ENCODE measurements at regions not wholly inside any gene's neighbourhood (a gene's known extent, or its start where the extent isn't known, plus 50 kb on each side); places are given as distances from the start of the nearest gene placed in this dataset.

- no peak for TF ChIP-seq CTCF (IDR thresholded peaks at IDR 0.05; ENCODE audit: insufficient read depth, low read depth, low read length, missing control alignments)
- H3K4me3 ChIP-seq (ENCODE audit: low read length): no peak overlapping the region
- no peak for DNase-seq (ENCODE audit: low read depth)
Measured at GRCh38 chr9:38153910-38154291, 84.9 kb upstream of the SHB start.

- H3K4me3 ChIP-seq (ENCODE audit: low read length): no peak overlapping the region
- TF ChIP-seq CTCF (IDR thresholded peaks at IDR 0.05; ENCODE audit: insufficient read depth, low read depth, low read length, missing control alignments): no peak
- DNase-seq (ENCODE audit: low read depth): no peak
Measured at GRCh38 chr9:38153152-38153909, 84.3 kb upstream of the SHB start.

- H3K4me3 ChIP-seq (ENCODE audit: low read length): no peak overlapping the region
- no peak for TF ChIP-seq CTCF (IDR thresholded peaks at IDR 0.05; ENCODE audit: insufficient read depth, low read depth, low read length, missing control alignments)
- DNase-seq (ENCODE audit: low read depth): no peak
Measured at GRCh38 chr9:38149647-38150046, 80.6 kb upstream of the SHB start.

- no peak for TF ChIP-seq CTCF (IDR thresholded peaks at IDR 0.05; ENCODE audit: insufficient read depth, low read depth, low read length, missing control alignments)
- no peak overlapping the region for H3K4me3 ChIP-seq (ENCODE audit: low read length)
- no peak for DNase-seq (ENCODE audit: low read depth)
Measured at GRCh38 chr9:38146844-38147243, 77.8 kb upstream of the SHB start.

- H3K4me3 ChIP-seq (ENCODE audit: low read length): no peak overlapping the region
- TF ChIP-seq CTCF (IDR thresholded peaks at IDR 0.05; ENCODE audit: insufficient read depth, low read depth, low read length, missing control alignments): no peak
Measured at GRCh38 chr9:38145526-38146053, 76.6 kb upstream of the SHB start.

GRCh38 chr9:38144421-38144820, 75.4 kb upstream of the SHB start:
- DNase-seq (ENCODE audit: low read depth): peak; percentile 36
- no peak overlapping the region for H3K4me3 ChIP-seq (ENCODE audit: low read length)
- no peak for TF ChIP-seq CTCF (IDR thresholded peaks at IDR 0.05; ENCODE audit: insufficient read depth, low read depth, low read length, missing control alignments)

More at GRCh38 chr9:38145526-38146053, 76.6 kb upstream of the SHB start:
- DNase-seq (ENCODE audit: low read depth): no peak
